Endodermal cell (in vitro differentiated cells): ENCODE measurements at regions not wholly inside any gene's neighbourhood (a gene's known extent, or its start where the extent isn't known, plus 50 kb on each side); places are given as distances from the start of the nearest gene placed in this dataset.
"Not testable (repeated sequence)": the region's sequence is repeated elsewhere in the genome, so short reads cannot be mapped to it uniquely, and the experiment has no call there.

Source experiments
- DNase-seq: peaks from one replicate; pipeline ENCODE4 v3.0.0-alpha.2; 2017
- H3K27ac ChIP-seq: 2 replicates; pipeline ENCODE4 v1.5.1; 2013; ENCODE audit warnings: mild to moderate bottlenecking, low read depth, low read length, moderate library complexity
- H3K27me3 ChIP-seq: 2 replicates; pipeline ENCODE4 v1.6.1; 2013; ENCODE audit warnings: mild to moderate bottlenecking, low read length, moderate library complexity; ENCODE audit not compliant: insufficient read depth, control insufficient read depth, poor library complexity, severe bottlenecking
- H3K36me3 ChIP-seq: 2 replicates; pipeline ENCODE4 v1.7.0; 2013; ENCODE audit warnings: mild to moderate bottlenecking, low read length, moderate library complexity; ENCODE audit not compliant: control insufficient read depth, insufficient read depth
- H3K4me1 ChIP-seq: one replicate; pipeline ENCODE4 v1.7.0; 2013; ENCODE audit warnings: low read length; ENCODE audit not compliant: control insufficient read depth, insufficient read depth
- H3K4me3 ChIP-seq: 2 replicates; pipeline ENCODE4 v1.5.1; 2013; ENCODE audit warnings: mild to moderate bottlenecking, low read length, moderate library complexity
- H3K9ac ChIP-seq: 2 replicates; pipeline ENCODE4 v1.6.1; 2013; ENCODE audit warnings: mild to moderate bottlenecking, low read length, moderate library complexity; ENCODE audit not compliant: poor library complexity, severe bottlenecking; ENCODE audit errors: extremely low read depth
- H3K9me3 ChIP-seq: 2 replicates; pipeline ENCODE4 v1.6.1; 2013; ENCODE audit warnings: mild to moderate bottlenecking, low read length, moderate library complexity; ENCODE audit not compliant: control insufficient read depth
- H3K27ac Mint-ChIP-seq: 2 replicates; pipeline ENCODE4 v1.8.0; 2020; ENCODE audit warnings: mixed read lengths
- H3K27me3 Mint-ChIP-seq: 2 replicates; pipeline ENCODE4 v1.8.0; 2021; ENCODE audit warnings: mild to moderate bottlenecking, mixed read lengths; ENCODE audit not compliant: insufficient read depth
- H3K36me3 Mint-ChIP-seq: 2 replicates; pipeline ENCODE4 v1.8.0; 2020; ENCODE audit warnings: low read depth, mixed read lengths
- H3K4me1 Mint-ChIP-seq: 2 replicates; pipeline ENCODE4 v1.8.0; 2020; ENCODE audit warnings: mixed read lengths
- H3K4me3 Mint-ChIP-seq: 2 replicates; pipeline ENCODE4 v1.8.0; 2020; ENCODE audit warnings: mild to moderate bottlenecking, moderate library complexity, mixed read lengths
- H3K9me3 Mint-ChIP-seq: 2 replicates; pipeline ENCODE4 v1.8.0; 2020; ENCODE audit warnings: mild to moderate bottlenecking, mixed read lengths
- WGBS, 2 experiments: methylation state at CpG; one replicate each; pipeline versions ENCODE4 v1.1.5 to v1.1.7; 2013; ENCODE audit warnings: missing lambda C conversion rate in 2 of 2, mixed read lengths in 1 of 2; ENCODE audit not compliant: insufficient coverage in 1 of 2, insufficient read length in 1 of 2; 5-methylcytosine and 5-hydroxymethylcytosine counted together
- TF ChIP-seq, protein P1 (sequence below): fragments of 200-600 bp; sonication (generic); conservative IDR thresholded peaks from 2 replicates; pipeline ENCODE4 v1.5.0; 2021; ENCODE audit warnings: antibody characterized with exemption, mild to moderate bottlenecking

DNA sequence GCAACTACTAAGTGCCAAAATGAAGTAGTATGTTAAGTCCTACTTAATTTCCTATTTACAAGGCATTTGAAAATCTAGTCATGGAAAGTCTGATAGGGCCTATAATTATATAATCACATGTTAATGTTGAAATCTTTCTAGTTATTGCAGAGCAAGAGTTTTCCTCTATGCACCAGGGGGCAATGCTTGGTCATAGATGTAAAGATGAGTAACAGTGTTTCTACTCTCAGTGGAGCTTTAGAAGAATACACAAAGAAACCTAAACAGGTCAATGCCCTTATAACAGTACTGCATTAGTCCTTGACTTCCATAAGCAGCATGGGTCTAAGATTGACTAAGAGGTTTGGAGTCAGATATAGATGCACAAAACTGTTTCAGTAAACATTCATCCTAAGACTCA, 218.7 kb downstream of the KCTD12 start:
- Histone ChIP-seq H3K27ac (no peak overlapping the region), H3K4me3 (no peak overlapping the region), H3K4me1 (peaks cover 7% of the 10 kb centered on the region), H3K9me3 (no peaks in the 10 kb centered on the region), H3K9ac (no peak overlapping the region), H3K36me3 (no peaks in the 10 kb centered on the region), H3K27me3 (peaks cover 11% of the 10 kb centered on the region)
- H3K9me3 Mint-ChIP-seq = no peaks in the 10 kb centered on the region
- TF ChIP-seq, protein P1, sequence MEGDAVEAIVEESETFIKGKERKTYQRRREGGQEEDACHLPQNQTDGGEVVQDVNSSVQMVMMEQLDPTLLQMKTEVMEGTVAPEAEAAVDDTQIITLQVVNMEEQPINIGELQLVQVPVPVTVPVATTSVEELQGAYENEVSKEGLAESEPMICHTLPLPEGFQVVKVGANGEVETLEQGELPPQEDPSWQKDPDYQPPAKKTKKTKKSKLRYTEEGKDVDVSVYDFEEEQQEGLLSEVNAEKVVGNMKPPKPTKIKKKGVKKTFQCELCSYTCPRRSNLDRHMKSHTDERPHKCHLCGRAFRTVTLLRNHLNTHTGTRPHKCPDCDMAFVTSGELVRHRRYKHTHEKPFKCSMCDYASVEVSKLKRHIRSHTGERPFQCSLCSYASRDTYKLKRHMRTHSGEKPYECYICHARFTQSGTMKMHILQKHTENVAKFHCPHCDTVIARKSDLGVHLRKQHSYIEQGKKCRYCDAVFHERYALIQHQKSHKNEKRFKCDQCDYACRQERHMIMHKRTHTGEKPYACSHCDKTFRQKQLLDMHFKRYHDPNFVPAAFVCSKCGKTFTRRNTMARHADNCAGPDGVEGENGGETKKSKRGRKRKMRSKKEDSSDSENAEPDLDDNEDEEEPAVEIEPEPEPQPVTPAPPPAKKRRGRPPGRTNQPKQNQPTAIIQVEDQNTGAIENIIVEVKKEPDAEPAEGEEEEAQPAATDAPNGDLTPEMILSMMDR = peak; percentile 36
- peaks cover 16% of the 10 kb centered on the region for H3K4me1 Mint-ChIP-seq
- no peak for DNase-seq
- H3K27ac Mint-ChIP-seq = no peak overlapping the region
- H3K27me3 Mint-ChIP-seq = peaks cover 11% of the 10 kb centered on the region
- H3K4me3 Mint-ChIP-seq = no peak overlapping the region
- H3K36me3 Mint-ChIP-seq = no peaks in the 10 kb centered on the region

DNA sequence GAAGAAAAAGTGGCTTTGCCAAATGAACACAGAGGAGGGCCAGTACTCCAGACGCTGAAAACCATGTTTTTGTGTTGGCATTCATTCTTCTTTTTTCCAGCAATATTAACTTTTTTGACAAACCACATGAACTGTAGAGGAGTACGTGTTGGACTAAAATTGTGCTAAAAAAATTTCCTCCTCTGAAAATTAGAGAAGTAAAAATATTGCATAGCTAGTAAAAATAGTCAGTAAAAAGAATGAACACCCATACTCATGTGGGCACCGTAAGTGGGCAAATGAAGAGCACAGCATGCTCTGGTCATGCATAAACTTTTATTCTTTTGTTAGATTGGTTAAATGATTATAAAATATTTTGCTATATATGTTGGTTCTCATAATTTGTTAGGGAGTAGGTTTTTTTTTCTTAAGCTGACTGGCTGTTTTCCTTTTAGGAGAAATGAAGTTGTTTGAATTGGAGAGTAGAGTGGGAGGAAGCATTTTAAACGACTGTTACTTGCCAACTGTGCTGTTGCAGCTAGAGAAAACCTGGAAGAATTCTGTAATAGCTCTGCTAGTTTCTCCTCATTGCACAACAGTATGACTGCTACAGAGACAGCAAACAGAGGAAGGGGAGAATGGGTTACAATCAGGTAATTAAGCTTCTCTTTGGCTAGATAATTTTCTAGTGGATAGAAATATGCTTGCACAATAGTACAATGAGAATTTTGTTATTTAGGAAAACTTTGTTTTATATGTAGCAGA, 222.4 kb downstream of the KCTD12 start:
- TF ChIP-seq, protein P1 = no peak
- DNase-seq = no peak
- Histone ChIP-seq H3K27me3 (peaks cover 13% of the 10 kb centered on the region), H3K9ac (no peak overlapping the region), H3K4me1 (peaks cover 1% of the 10 kb centered on the region), H3K27ac (no peak overlapping the region), H3K4me3 (no peak overlapping the region), H3K36me3 (no peaks in the 10 kb centered on the region), H3K9me3 (no peaks in the 10 kb centered on the region)
- WGBS, 2 experiments = 83 to 100% methylated on average over 2 to 3 of the region's 4 CpGs
- H3K9me3 Mint-ChIP-seq = no peaks in the 10 kb centered on the region
- no peak overlapping the region for H3K4me3 Mint-ChIP-seq
- H3K27ac Mint-ChIP-seq = no peak overlapping the region
- no peaks in the 10 kb centered on the region for H3K36me3 Mint-ChIP-seq
- H3K4me1 Mint-ChIP-seq = peaks cover 6% of the 10 kb centered on the region
- H3K27me3 Mint-ChIP-seq = no peaks in the 10 kb centered on the region

DNA sequence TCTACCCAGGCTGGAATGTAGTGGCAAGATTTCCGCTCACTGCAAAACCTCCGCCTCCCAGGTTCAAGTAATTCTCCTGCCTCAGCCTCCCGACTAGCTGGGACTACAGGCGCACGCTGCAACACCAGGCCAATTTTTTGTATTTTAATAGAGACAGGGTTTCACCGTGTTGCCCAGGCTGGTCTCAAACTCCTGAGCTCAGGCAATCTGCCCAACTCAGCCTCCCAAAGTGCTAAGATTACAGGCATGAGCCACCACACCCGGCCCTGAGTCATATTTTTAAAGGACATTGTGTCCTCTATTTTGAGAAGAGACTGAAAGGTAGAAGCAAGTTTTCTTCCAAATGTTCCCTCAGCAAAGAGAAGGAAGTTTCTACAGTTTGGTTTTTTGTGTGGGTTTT, 227.1 kb downstream of the KCTD12 start:
- H3K4me1 ChIP-seq, H3K4me3 Mint-ChIP-seq, H3K9me3 ChIP-seq, H3K4me3 ChIP-seq, H3K27me3 ChIP-seq, H3K27ac Mint-ChIP-seq, DNase-seq, H3K9ac ChIP-seq, H3K36me3 ChIP-seq, H3K36me3 Mint-ChIP-seq, H3K4me1 Mint-ChIP-seq, H3K27ac ChIP-seq, H3K27me3 Mint-ChIP-seq, H3K9me3 Mint-ChIP-seq: not testable (repeated sequence)
- WGBS, 2 experiments = 91 to 97% methylated on average over 4 to 7 of the region's 7 CpGs

DNA sequence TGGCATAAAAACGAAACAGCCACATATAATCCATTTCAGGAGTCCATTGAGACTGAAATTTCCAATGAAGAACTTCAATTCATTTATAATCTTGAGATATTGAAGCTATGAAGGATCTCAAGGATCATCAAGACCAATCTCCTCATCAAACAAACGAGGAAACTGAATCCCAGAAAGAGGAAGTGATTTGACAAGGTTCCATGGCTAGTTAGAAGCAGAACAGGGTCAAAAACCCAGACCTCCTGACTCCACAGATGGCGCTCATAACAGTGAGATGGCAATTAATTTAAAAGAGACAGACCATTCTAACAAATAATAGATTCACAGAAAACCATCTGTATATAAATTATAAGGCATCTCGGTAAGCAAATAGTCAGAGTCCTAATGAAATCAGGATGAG, 229.7 kb downstream of the KCTD12 start:
- Mint-ChIP-seq H3K4me1 (no peaks in the 10 kb centered on the region), H3K36me3 (no peaks in the 10 kb centered on the region), H3K27ac (no peak overlapping the region), H3K27me3 (no peaks in the 10 kb centered on the region), H3K4me3 (no peak overlapping the region), H3K9me3 (no peaks in the 10 kb centered on the region)
- H3K36me3 ChIP-seq = no peaks in the 10 kb centered on the region
- no peaks in the 10 kb centered on the region for H3K9me3 ChIP-seq
- 82 to 94% methylated on average over 2 to 3 of the region's 4 CpGs for WGBS, 2 experiments
- H3K27me3 ChIP-seq = no peaks in the 10 kb centered on the region
- DNase-seq = no peak
- TF ChIP-seq, protein P1 = no peak
- H3K9ac ChIP-seq = no peak overlapping the region
- no peaks in the 10 kb centered on the region for H3K4me1 ChIP-seq
- no peak overlapping the region for H3K4me3 ChIP-seq
- no peak overlapping the region for H3K27ac ChIP-seq
